G401 (cell line): ENCODE measurements at regions not wholly inside any gene's neighbourhood (a gene's known extent, or its start where the extent isn't known, plus 50 kb on each side); places are given as distances from the start of the nearest gene placed in this dataset.

Experiments
- DNase-seq: peaks from one replicate; pipeline ENCODE4 v3.0.0-alpha.2; 2015; ENCODE audit warnings: low spot score
- in situ Hi-C: cut with HindIII; loops from 2 replicates; pipeline ENCODE4 v1.10.0; 2016; ENCODE audit warnings: low sequenced_read_pairs, mixed read lengths

DNA sequence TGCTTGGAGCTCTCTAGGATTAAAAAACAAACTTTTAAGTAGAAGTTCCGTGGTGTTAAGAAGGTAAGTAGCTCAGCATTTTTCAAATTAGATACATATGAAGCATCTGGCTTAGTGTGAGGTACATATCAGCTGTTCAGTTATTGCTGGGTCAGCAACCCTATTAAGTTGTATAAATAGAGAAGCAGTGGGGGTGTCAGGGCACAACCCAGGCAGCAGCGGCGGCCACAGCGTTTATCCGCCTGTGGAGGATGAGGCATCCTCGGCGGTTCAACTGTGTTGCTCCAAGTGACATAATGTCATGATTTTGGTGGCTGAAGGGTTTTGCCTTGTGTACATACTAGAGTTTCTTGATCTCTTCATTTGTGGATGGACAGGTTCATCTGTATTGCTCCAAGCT is 54.6 kb upstream of the KIF5B start:
- DNase-seq, result no peak
- in situ Hi-C loops, result no loop called here

DNA sequence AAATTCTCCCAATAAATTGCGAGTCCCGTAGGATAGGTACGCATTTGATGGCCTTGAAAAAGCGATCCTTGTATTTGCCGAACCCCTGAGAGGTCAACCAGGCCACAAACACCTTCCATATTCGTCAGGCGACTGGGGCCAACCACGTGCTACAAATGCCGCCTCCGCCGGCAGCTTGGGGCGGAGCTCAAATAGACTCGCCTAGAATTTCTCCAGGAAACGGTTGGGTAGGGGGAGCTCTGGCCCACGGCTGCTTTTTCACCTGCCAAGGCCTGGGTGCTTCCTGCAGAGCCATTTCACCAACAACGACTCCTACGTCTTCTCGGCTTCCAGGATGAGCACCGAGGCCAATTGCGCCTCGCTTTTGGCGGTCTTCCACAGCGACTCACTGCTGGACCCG is 53.4 kb upstream of the KIF5B start:
- in situ Hi-C loops, result no loop called here
- no peak for DNase-seq
